IPS-11a (cell line): ENCODE measurements at regions not wholly inside any gene's neighbourhood (a gene's known extent, or its start where the extent isn't known, plus 50 kb on each side); places are given as distances from the start of the nearest gene placed in this dataset.

ENCODE experiments used
- H3K4me3 ChIP-seq: one replicate; pipeline ENCODE4 v1.5.1; 2013; ENCODE audit warnings: low read depth, low read length, control low read depth

DNA sequence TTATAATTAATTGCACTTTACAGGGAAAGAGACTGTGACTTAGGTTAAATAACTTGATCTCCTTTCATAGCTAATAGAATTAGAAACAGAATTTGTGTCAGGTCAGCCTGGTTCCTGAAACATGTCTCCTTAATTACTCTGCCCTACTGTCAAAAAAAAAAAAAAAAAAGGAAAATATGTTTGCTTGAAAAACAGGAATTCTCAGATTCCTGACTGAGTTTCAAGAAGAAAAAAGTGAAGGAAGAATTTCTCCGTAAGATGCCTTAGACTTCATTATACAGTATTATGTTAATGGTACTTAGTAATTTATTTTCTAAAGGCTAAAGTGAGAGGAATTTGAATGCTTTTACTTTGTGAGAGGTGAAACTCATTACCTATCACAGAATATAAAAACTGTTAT is 118.4 kb upstream of the REG3G start:
- no peak overlapping the region for H3K4me3 ChIP-seq

DNA sequence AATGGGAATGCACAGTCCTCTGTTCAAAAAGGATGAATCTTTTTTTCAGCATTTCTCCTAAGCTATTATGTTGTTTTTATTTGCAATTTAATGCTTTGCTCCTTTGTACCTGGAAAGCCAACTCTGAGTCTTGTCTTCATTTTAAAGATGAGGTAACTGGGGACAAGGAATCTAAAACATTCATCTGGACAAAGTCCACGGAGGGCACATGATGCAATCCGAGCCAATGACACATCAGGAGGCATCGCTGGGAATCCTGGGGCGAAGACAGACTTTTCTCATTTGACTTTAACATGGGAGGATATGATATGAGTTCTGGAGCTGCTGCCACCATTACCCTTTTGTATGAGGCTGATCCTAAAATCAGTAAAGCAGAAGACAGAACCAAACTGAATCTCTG is 116.5 kb upstream of the REG3G start:
- no peak overlapping the region for H3K4me3 ChIP-seq

DNA sequence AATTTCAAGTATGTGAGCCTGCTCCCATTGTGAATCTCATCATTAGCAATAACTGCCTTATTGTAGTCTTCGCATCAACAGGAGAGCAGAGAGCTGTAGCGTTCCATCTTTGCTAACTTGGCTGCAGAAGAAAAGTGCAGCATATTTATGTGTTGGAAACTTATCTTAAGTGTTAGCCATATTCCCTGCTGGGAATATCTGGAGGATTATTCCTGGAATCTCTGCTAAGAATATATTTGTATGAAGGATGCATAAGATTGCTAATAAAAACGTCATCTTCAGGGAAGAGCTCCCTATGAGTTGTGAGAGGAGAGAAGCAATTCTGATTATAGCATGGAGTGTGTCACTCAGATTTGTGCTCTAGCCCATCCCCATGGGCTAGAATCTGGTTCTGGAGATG is 115.1 kb upstream of the REG3G start:
- no peak overlapping the region for H3K4me3 ChIP-seq

DNA sequence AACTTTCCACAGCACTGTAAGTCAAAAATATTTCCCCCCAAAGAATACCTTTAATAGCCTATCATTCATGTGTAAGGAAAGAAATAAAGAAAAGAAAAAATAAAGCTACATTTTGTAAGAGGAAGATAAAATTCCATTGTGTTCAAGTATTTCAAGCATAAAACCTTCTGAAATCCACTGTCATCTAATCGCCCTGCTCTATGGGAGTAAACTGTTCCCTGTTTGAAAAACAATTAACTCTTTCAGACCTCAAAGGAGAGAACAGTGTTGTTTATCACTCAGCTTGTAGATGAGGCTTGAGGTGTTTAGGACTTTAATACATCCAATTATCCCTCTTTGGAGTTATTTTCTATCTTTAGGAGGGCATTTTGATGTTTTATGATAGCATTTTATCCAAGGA is 112.2 kb upstream of the REG3G start:
- no peak overlapping the region for H3K4me3 ChIP-seq

DNA sequence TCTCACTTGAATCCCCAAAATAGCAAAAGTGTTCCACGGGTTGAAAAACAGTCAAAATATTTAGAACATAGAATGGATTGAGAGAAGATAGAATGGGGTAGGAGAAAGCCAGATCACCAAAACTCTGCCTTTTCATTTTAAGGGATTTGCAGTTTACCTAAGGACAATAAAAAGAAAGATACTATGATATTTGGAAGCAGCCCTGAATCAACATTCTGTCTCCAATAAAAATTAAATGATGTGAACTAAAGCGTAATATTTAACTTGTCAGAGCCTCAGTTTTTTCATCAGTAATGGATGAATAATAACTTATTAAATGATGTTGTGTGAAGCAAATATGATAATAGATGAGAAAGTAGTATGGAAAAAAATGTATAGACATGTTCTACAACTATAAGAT is 100.2 kb upstream of the REG3G start:
- H3K4me3 ChIP-seq, result no peak overlapping the region

DNA sequence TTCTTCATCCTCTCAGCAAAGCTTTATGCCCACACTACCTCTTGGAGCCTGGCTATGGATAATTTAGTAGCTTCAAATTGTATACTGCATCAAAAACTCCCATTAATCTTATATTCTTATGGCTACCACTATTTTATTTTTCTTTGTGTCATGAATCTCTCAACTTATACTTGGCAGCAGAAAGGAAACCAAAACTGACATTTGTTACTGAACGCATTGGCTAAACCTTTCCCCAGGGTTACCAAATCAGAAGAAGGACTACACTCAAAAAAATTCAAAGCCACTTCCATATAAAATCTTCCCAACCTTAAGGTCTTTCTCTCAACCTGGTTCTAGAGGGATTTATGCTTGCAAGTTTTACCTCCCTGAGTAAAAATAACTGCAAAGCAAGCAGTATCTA is 97.0 kb upstream of the REG3G start:
- no peak overlapping the region for H3K4me3 ChIP-seq

DNA sequence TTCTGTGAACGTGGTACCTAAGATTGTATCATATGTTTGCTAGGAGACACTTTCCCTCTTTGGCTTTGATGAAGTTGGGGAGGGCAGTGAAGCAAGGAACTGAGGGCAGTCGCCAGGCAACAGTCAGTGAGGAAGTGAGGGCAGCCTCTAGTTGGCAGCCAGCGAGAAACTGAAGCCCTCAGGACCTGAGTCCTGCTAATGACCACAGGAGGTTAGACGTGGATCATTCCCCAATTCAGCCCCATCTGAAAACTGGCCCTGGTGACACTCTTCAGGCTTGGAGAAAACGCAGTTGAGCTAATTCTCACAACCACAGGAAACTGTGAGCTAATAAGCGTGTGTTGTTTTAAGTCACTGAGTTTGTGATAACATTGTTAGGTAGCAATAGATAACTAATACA is 84.5 kb upstream of the REG3G start:
- H3K4me3 ChIP-seq, result no peak overlapping the region

DNA sequence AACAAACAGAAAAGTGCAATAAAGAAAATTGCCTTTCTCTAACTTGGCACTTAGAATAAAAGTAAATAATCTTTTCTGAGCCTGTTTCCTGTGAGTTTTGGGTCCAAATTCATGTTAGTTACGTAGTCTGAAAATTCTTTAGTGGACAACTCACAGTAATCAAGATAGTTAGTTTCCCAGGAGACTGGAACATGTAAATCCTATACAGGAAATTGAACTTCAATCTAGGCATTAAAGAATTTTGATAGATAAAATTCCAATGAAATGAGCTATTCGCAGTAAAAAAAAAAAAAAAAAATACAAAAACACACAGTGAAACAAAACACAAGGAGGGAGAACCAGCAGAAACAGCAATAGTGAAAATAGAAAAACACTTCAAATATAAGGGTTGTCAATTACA is 83.8 kb upstream of the REG3G start:
- H3K4me3 ChIP-seq, result no peak overlapping the region

DNA sequence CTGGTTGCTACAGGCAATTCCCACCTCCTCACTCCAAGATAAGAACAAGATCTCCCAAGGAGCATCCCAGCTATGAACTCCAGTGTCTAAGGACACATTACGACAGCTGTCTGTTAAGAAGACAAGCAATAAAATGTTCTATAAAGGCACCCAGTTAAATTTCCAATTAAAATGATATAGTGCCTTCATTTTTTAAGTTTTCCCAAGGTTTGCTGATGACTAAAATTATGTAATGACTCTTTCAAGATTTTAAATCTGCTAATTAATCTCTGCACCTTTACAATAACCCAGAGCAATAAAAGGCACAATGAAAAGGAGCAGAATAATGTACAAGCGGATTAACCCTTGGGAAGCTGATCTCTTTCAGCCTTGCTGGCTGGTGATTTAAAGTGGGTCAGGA is 61.6 kb upstream of the REG3G start:
- no peak overlapping the region for H3K4me3 ChIP-seq

DNA sequence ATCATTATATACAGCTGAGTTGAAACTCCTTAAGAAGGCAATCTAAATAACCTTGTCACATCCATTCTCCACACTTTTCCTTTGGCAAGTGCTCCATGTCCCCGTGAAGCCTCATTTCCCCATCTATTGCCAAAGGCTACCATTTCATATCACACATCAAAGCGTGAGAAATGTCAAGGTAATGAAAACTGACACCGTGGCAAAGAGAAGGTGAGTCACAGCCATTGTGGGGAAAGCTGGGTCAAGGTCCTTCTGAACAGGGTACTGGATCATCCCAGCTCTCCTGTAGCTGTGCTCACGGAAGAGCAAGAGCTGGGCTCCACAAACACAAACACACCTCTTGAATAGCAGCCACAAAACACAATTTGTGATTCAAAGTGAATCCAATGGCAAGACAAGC is 58.2 kb upstream of the REG3G start:
- no peak overlapping the region for H3K4me3 ChIP-seq

DNA sequence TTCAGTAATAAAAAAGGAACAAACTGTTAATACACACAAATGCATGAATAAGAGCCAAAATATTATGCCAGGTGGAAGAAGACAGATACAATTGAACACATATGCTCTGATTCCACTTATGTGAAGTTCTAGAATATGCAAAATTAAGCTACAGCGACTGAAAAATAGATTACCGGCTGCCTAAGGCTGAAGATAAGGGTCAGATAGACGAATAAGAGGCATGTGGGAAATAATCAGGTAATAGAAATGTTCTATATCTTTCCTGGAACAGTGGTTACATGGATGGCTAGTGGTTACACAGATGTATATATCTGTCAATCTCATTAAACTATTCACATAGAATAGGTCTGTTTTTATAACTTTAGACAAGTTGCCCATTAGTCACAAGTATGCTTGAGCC is 51.9 kb upstream of the REG3G start:
- H3K4me3 ChIP-seq, result no peak overlapping the region
